ENCODE measurements at regions not wholly inside any gene's neighbourhood (a gene's known extent, or its start where the extent isn't known, plus 50 kb on each side); places are given as distances from the start of the nearest gene placed in this dataset.

DNA sequence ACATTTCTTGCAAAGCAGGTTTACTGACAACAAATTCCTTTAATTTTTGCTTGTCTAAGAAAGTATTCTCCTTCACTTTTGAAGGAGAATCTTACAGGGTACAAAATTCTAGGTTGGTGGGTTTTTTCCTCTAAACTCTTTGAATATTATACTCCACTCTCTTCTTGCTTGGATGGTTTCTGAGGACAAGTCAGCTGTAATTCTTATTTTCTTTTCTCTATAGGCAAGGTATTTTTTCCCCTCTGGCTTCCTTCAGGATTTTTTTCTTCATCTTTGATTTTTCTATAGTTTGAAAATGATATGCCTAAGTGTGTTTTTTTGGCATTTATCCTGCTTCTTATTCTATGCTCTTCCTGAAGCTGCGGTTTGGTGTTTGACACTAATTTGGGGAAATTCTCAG lies 112.5 kb upstream of the HIVEP1 start:
- POLR2A ChIA-PET: no interaction called here
- Mint-ChIP-seq H3K9me3 (ENCODE audit: unreplicated experiment) (peaks cover 8% of the 10 kb centered on the region), H3K4me1 (ENCODE audit: insufficient read depth, unreplicated experiment) (peaks cover 5% of the 10 kb centered on the region), H3K27me3 (ENCODE audit: insufficient read depth, unreplicated experiment) (no peaks in the 10 kb centered on the region), H3K4me3 (ENCODE audit: unreplicated experiment) (no peak overlapping the region), H3K27ac (ENCODE audit: low read depth, unreplicated experiment) (no peak overlapping the region), H3K36me3 (ENCODE audit: insufficient read depth, unreplicated experiment) (no peaks in the 10 kb centered on the region)
- BruUV-seq (replicated peaks): no TSS peak
- TF ChIP-seq, protein P1, sequence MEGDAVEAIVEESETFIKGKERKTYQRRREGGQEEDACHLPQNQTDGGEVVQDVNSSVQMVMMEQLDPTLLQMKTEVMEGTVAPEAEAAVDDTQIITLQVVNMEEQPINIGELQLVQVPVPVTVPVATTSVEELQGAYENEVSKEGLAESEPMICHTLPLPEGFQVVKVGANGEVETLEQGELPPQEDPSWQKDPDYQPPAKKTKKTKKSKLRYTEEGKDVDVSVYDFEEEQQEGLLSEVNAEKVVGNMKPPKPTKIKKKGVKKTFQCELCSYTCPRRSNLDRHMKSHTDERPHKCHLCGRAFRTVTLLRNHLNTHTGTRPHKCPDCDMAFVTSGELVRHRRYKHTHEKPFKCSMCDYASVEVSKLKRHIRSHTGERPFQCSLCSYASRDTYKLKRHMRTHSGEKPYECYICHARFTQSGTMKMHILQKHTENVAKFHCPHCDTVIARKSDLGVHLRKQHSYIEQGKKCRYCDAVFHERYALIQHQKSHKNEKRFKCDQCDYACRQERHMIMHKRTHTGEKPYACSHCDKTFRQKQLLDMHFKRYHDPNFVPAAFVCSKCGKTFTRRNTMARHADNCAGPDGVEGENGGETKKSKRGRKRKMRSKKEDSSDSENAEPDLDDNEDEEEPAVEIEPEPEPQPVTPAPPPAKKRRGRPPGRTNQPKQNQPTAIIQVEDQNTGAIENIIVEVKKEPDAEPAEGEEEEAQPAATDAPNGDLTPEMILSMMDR (IDR thresholded peaks at IDR 0.05; ENCODE audit: unreplicated experiment): no peak
- no peak for DNase-seq (ENCODE audit: unreplicated experiment)
- intact Hi-C loops (cut with micrococcal nuclease): no loop called here
- CTCF ChIA-PET: no interaction called here

DNA sequence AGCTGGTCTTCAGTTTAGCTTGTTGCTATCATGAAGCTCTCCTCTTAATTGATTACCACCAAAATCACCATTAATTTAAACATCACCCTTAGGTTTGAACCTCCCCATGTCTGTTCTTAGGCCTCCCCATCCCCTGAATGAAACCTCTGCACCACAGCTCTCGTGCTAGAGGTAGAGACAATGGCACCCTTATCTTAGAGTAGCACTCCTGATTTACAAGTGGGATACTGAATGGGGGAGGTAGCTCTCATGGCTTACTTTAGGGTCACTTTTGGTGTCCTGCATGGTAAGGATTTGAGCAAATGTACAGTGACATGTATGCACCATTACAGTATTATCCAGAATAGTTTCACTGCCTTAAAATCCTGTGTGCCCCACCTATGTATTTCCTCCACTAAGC lies 115.6 kb upstream of the ADTRP start:
- no TSS peak for BruUV-seq (replicated peaks)
- CTCF ChIA-PET: interaction anchor here (0.7 kb wide), 1 partner anchor 18 kb away, joined by 3 read pairs; no protein-coding TSS in a partner anchor
- Mint-ChIP-seq H3K4me1 (ENCODE audit: insufficient read depth, unreplicated experiment) (no peaks in the 10 kb centered on the region), H3K9me3 (ENCODE audit: unreplicated experiment) (peaks cover 8% of the 10 kb centered on the region), H3K36me3 (ENCODE audit: insufficient read depth, unreplicated experiment) (no peaks in the 10 kb centered on the region), H3K27ac (ENCODE audit: low read depth, unreplicated experiment) (no peak overlapping the region), H3K27me3 (ENCODE audit: insufficient read depth, unreplicated experiment) (no peaks in the 10 kb centered on the region), H3K4me3 (ENCODE audit: unreplicated experiment) (no peak overlapping the region)
- intact Hi-C loops (cut with micrococcal nuclease): no loop called here
- no peak for DNase-seq (ENCODE audit: unreplicated experiment)
- TF ChIP-seq, protein P1 (IDR thresholded peaks at IDR 0.05; ENCODE audit: unreplicated experiment): no peak
- POLR2A ChIA-PET: interaction anchor here (0.5 kb wide), 1 partner anchor 97 kb away, joined by 3 read pairs; no protein-coding TSS in a partner anchor

DNA sequence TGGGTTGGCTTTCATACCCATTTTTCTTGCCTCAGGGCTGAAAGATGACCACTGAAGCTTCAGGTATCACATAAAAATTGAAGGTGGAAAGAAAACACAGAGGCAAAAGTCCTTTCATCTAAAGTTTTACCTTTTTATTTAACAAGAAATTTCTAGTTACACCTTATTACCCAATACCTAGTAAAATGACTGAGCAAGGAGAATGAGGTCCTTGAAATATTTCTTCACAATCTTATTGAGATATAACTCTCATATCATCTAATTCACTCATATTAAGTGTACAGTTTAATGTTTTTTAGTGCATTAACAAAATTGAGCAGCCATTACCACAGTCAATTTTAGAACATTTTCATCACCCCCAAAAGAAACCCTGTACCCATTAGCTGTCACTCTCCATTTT lies 112.9 kb upstream of the ADTRP start:
- Mint-ChIP-seq H3K27ac (ENCODE audit: low read depth, unreplicated experiment) (no peak overlapping the region), H3K9me3 (ENCODE audit: unreplicated experiment) (peaks cover 8% of the 10 kb centered on the region), H3K36me3 (ENCODE audit: insufficient read depth, unreplicated experiment) (no peaks in the 10 kb centered on the region), H3K27me3 (ENCODE audit: insufficient read depth, unreplicated experiment) (no peaks in the 10 kb centered on the region), H3K4me3 (ENCODE audit: unreplicated experiment) (no peak overlapping the region), H3K4me1 (ENCODE audit: insufficient read depth, unreplicated experiment) (no peaks in the 10 kb centered on the region)
- ChIA-PET CTCF (no interaction called here), POLR2A (interaction anchor here (0.6 kb wide), 2 partner anchors 105 to 207 kb away, joined by 3 to 4 read pairs; no protein-coding TSS in a partner anchor)
- DNase-seq (ENCODE audit: unreplicated experiment): no peak
- intact Hi-C loops (cut with micrococcal nuclease): no loop called here
- TF ChIP-seq, protein P1 (IDR thresholded peaks at IDR 0.05; ENCODE audit: unreplicated experiment): no peak
- no TSS peak for BruUV-seq (replicated peaks)

DNA sequence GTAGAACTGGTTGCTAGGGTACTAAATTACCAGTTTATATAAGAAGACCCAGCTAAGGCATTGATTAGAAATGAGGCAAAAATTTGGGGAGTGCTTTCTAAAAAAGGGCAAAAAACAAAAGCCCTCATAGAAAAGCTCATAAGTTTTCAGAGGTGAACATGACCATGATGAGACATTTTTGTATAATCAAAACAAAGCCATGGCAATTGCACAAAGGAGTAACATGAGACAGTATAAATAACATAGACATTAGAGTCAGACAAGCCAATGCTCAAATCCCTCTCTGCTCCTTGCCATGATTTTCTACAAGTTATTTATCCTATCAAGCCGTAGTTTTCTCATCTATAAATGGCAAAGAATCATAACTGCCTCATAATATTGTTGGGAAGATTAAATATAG lies 112.2 kb upstream of the ADTRP start:
- DNase-seq (ENCODE audit: unreplicated experiment): no peak
- H3K9me3 Mint-ChIP-seq (ENCODE audit: unreplicated experiment): peaks cover 8% of the 10 kb centered on the region
- BruUV-seq (replicated peaks): no TSS peak
- no peaks in the 10 kb centered on the region for H3K4me1 Mint-ChIP-seq (ENCODE audit: insufficient read depth, unreplicated experiment)
- H3K27me3 Mint-ChIP-seq (ENCODE audit: insufficient read depth, unreplicated experiment): no peaks in the 10 kb centered on the region
- no peak overlapping the region for H3K27ac Mint-ChIP-seq (ENCODE audit: low read depth, unreplicated experiment)
- TF ChIP-seq, protein P1 (IDR thresholded peaks at IDR 0.05; ENCODE audit: unreplicated experiment): no peak
- ChIA-PET CTCF (interaction anchor here (1.4 kb wide), 1 partner anchor 39 kb away, joined by 5 read pairs; no protein-coding TSS in a partner anchor), POLR2A (interaction anchor here (0.6 to 0.9 kb wide), 3 partner anchors 14 to 206 kb away, joined by 3 to 4 read pairs (median 3); no protein-coding TSS in a partner anchor)
- H3K36me3 Mint-ChIP-seq (ENCODE audit: insufficient read depth, unreplicated experiment): no peaks in the 10 kb centered on the region
- no peak overlapping the region for H3K4me3 Mint-ChIP-seq (ENCODE audit: unreplicated experiment)
- intact Hi-C loops (cut with micrococcal nuclease): no loop called here

Measured in MCF 10A (cell line).